ENCODE measurements at regions not wholly inside any gene's neighbourhood (a gene's known extent, or its start where the extent isn't known, plus 50 kb on each side); places are given as distances from the start of the nearest gene placed in this dataset.
"Not testable (repeated sequence)": the region's sequence is repeated elsewhere in the genome, so short reads cannot be mapped to it uniquely, and the experiment has no call there.

DNA sequence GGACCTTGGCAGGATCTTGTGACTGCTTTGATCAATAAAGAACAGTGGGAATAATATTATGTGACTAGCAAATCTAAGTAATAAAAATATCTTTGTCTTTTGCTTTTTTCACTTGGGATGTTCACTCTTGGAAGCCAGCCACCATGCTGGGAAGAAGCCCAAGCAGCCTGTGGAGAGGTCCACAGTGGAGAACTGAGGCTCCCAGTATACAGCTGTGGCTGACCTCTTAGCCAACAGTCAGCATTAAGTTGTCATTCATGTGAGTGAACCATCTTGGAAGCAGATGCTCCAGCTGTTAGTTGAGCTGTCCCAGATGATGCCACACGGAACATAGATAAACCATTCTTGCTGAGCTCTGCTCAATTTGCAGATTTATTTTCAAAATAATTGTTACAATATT lies 160.0 kb downstream of the OSR1 start:
- no peak for DNase-seq

DNA sequence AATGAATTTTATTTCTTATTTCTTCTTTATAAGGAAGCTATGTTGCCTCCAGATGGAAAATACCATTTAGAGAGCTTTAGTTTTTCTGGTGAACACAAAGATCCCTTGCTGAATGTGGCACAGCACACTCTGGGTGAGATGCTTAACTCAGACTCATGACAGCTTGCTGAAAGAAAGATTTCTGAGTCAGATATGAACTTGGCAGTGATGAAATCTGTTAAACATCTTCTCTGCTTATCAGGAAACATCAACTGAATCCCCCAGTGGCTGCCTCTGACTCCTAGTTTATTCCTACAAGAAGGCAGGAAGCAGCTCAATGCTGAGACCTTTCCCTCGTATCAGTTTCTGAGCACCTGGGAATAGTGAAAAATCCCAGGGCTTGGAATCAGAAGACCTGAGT lies 162.8 kb downstream of the OSR1 start:
- DNase-seq: no peak

DNA sequence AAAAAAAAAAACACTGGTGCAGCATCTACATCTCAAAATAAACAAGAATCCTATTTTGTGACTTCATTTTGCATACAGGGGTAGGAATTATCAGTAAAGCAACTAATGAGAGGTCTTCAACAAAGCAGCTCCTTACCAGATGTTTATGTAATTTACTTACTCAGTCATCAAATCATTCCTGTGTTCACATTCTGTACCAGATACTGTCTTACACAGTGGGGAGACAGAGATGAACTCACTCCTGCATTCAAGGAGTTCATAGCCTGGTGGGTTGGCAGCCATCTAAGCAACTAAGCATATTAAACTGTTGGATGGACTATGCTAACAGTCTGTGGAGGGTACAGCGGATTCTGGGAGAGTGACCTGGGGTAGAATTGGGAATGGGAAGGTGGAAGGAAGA lies 169.0 kb downstream of the OSR1 start:
- no peak for DNase-seq

DNA sequence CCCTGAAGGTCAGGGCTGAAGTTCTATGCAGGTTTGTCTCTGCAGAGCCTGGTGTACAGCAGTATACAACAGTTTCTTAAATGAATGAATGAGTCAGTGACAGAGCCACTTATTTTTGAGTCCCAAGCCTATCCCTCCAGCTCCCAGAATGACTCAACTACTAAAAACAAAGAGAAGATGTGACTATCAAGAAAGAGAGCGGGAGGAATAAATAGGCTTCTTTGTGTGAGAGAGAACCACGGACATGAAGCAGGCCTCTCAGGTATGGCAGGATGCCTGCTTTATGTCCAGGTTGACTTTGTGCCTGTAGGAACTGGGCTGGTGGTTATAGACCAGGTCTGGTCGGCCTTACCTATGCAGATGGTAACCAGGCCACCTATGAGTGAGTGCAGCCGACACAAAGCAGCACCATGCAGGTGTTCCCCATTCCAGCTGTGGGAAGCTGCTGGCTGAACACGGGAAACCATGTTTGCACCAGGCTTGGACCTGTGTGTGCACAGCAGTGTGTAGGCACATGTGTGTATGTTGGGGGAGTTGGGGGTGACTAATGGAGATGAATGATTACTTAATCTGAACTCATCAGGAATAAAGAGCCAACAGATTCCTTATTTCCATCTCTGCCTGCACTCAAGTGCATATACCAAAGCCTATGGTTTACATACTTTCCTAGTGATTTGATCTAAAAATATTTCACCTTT lies 171.0 kb downstream of the OSR1 start:
- no peak for DNase-seq

DNA sequence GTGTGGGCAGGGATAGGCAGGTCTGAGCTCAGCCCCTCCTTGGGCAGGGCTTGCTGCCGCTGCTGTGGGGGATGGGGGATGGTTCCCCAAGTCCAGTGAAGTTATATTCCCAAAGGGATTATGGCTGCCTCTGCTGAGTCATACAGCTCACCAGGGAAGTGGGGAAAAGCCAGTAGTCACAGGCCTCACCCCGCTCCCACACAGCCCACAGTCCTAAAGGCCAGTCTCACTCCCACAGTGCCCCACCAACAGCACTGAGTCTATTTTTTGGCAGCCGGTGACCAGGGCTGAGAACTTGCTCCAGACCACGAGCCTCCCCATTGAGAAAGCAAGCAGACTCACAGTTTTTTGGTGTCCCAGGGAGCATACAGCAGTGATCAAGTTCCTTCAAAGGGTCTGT lies 173.3 kb downstream of the OSR1 start:
- no peak for DNase-seq

DNA sequence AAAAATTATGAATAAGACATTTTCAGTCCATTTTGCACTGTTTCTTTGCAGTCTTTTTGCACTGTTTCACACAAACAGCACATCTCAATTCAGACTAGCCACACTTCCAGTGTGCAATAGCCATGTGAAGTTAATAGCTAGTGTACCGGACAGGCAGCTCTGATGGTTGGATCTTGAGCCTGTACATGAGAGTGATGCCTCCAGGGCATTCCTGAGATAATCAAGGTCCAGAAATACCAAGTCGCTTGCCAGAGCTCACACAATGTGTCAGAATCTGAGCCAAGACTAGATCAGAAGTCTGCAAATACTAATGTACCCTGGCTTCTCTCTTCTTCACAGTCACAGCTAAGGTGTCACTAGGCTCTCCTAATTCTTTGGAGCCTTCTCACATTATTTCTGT lies 180.2 kb downstream of the OSR1 start:
- no peak for DNase-seq

DNA sequence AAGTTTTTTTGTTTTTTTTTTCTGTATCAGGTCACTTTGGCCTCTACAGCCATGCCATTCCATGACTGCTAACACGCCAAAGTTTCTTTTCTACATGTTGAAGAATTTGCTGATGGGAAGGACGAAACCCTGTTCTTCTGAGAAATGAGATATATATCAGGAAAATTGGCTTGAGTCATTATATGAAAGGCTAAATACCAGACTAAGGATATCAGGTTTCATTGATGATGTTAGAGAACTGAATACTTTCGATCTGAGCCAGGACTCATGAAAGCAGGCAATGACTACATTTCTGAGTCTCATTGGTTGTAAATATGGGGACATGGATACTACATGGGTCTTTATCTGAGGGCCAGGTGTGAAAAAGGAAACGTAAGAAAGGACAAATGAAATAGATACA lies 181.4 kb downstream of the OSR1 start:
- DNase-seq: no peak

DNA sequence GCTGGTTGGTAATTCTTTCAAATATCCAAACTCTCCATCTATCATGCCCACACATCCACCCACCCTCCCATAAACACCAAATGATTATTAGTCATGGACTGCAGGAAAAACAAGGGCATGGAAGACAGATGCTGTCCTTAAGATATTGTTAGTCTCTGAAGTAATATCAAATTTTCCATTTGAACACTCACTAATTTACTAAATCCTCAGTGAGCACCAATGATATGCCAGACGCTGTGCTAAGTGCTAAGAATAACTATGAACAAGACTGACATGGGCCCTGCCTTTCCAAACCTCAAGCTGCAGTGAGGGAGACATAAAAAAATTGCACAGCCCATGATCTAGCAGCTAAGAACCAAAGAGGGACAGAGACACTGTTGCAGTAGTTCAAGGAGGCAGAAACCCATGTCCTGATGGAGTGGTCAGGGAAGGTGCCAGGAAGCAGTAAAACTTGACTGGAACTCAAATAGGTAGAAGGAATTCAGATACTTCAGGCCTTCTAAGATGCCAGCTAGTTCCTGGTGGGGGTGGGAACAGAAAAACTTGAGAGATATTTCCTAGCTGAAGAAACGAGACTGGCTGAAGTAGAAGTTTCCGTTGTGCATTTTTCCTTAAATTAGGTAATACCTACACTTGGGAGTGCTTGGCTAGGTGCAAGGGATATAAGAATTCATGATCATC lies 182.1 kb downstream of the OSR1 start:
- no peak for DNase-seq

DNA sequence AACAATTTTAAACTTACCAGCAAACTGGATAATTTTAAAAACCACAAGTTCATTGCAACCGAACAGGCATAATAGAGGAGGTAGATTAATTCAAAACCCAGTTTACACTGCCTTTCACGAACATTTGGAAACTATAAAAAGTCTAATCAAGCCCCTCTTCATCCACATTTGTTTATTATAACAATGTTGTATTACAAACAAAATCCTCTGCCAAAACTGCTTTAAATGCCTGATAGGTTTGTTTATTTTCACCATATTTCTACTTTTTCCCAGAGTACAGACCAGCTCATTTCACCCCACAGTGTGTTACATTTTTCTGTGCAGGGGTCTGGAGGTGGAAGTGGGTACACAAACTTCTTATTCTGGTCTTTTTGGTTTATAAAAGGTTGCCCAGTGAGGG lies 184.2 kb downstream of the OSR1 start:
- DNase-seq: no peak

DNA sequence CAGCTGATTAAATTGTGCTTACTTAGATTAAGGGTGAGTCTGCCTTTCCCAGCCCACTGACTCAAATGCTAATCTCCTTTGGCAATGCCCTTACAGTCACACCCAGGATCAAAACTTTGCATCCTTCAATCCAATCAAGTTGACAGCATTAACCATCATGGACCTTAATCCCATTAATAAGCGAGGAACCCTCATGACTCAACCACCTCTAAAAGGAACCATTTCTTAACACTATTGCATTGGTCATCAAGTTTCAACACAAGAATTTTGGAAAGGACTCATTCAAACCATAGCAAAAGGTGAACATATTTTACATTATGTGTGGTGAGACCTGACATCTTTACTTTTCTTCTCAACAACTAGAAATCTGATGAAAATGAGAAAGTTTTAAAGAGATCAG lies 187.0 kb downstream of the OSR1 start:
- no peak for DNase-seq

DNA sequence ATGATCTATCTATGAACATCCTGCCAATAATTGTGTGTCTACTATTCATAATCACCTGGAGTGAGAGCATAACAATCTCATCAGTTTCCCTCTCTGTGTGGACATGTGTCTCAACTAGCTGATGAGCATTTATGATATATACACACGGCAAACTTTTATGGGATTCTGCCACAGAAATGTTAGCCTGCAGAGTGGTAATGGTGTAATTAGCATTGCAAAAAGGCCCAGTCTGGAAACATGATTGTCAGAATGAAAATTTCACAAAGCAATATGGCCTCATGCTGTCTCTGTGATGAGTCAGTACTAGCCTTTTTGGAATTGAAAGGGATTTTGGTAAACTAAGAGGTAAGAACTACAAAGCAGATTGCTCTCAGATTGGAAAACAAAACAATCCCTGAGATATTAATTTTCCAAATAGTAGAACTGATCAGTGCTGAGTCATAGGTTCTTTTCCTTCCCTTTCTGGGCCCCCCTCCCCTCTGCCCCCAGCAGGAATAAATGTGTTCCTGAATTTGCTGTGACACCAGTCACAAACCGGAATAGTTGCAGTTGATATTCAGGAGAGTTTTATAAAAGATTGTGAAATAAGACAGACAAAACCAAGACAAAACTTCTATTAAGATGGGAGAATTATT lies 189.2 kb downstream of the OSR1 start:
- DNase-seq: no peak

DNA sequence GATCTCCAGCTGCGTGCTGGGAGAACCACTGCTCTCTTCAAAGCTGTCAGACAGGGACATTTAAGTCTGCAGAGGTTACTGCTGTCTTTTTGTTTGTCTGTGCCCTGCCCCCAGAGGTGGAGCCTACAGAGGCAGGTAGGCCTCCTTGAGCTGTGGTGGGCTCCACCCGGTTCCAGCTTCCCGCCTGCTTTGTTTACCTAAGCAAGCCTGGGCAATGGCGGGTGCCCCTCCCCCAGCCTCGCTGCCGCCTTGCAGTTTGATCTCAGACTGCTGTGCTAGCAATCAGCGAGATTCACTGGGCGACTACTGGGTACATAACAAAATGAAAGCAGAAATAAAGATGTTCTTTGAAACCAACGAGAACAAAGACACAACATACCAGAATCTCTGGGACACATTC lies 194.3 kb downstream of the OSR1 start:
- DNase-seq: not testable (repeated sequence)

DNA sequence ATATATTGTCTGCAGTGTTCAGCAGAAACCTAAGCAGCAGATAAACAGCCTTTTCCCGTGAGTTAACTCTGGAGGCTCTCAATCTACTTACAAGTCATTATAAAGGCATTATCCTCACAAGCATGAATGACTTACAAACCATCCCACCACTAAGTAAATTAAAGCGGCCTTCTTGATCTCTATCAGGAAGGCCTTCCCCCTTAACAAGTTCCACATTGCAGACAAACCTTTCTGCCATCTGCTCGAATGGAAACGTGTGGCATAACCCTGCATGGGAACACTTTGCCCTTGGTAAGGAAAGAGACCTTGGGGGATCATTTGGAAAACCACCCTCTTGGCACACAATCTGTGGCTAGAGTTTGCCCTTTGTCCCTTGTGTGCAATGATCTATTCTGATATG lies 199.5 kb downstream of the OSR1 start:
- no peak for DNase-seq

DNA sequence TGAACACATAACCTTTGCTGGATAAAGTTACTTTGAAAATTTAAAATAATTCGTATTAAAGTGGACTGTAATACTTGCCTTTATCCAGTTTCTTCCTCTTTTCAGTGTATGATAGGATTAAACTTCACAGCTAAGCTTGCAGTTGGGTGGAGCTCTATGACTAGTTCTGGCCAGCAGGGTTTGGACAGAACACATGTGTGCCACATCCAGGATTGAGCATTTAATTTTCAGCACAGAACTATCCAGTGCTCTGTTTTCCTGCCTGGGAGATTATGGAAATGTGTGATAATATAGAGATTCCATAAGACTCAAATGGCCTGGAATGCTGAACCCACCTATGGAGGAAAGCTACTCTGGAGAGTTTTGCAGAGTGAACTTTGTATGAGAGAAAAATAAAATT lies 200.2 kb downstream of the OSR1 start:
- DNase-seq: no peak

DNA sequence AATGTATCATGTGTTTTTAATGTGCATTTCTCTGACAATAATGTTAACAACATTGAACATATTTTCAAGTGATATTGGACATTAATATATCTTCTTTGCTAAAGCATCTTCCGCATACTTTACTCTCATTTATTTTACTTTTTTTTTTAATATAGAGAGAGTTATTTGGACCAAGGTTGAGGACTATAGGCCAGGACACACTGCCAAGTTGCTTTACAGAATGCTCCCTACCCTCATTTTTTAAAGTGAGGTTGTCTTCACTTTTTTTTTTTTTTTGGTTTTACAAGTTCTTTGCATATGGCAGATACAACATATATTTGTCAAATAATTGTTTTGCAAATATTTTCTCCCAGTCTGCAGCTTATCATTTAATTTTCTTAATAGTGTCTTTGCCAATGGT lies 201.8 kb downstream of the OSR1 start:
- DNase-seq: no peak

DNA sequence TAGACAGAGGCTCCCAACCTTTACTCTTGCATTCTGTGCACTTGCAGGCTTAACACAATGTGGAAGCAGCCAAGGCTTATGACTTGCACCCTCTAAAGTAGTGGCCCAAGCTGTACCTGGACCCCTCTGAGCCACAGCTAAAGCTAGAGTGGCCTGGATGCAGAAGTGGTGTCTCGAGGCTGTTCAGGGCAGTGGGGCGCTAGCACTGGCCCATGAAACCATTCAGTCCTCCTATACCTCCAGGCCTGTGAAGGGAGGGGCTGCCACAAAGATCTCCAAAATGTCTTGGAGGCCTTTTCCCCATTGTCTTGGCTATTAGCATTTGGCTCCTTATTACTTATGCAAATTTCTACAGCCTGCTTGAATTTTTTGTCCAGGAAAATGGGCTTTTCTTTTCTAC lies 207.7 kb downstream of the OSR1 start:
- no peak for DNase-seq

DNA sequence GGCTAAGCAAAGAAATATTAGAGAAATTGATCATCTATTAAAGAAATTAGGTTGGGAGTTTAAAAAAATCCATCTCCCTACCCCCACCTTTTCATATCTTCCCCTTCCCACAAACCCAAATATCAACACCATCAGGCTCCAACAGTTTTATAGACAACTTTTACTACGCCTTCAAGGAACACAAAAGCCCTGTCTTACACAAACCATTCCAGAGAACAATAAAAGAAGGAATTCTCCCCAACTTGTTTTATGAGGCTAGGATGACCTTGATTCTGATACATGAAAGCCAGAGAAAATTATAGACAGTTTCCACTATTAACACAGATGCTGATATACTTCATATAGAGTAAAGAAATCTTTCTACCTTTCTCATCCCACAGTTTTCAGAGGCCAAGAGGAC lies 211.6 kb downstream of the OSR1 start:
- no peak for DNase-seq

DNA sequence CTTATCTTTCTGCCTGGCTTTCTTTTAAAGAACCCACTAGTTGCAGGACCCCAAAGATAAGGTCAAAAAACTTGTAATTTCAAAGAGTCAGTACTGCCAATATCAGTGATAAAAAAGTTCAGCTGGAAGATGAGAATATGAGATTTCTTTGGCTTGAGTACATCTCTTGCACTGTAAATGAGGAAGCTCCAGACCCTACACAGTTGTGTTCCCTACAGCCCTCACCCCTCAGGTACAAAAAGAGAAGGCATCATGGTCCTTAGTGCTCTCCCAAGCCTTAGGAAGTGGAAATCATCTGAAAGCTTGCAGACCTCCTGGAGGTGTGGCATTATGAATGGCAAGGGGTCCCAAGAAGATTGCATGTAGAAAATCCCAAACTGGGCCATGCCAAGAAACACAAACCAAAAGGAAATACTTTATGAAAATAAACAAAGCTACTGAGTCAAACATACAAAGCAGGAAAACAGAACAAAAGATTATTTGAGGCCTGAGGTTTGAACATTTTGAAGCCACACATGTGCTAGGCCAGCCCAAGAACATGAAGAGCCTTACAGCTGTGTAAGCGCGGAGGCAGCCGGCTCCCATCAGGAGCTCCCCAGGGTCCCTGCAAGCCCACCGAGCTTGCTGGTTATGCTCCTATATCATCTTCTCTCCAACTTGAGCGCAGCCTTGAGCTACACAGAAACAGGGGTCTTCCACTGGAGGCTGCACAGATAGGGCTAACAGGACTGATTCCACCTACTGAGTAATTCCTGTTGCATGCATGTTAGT lies 217.0 kb downstream of the OSR1 start:
- no peak for DNase-seq

DNA sequence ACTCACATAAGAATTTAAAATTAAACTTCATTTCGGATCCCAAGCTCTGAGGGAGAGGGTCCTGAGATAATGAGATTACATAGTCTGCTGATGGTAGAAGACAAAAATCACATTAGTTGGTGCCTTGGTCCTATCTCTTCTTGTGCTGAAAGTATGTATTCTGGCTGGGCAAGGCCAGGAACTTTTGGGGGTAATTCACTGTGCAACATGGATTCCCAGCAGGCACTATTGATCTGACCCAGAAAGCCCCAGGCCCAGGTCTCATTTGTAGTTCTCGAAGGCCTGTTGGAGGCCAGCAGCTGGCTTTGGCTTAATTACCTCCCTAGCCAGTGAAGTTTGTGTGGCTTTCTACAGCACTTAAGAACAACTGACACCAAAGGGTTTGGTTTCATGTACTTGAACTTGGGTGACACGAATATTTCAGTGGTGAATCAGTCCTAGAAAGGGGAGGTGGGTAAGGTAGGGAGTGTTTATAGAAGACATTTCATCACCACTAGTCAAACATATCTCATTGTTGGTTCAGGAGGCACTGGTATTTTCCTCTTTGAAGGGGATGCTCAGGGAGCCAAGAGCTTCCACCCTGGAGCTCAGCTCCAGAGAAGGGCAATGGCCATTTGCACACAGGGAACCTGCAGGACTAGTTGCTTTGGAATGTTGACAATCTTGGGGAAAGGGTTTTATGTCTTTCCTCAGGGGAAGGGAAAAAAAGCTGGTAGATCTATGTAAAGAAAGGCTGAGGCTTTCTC lies 217.8 kb downstream of the OSR1 start:
- DNase-seq: no peak

DNA sequence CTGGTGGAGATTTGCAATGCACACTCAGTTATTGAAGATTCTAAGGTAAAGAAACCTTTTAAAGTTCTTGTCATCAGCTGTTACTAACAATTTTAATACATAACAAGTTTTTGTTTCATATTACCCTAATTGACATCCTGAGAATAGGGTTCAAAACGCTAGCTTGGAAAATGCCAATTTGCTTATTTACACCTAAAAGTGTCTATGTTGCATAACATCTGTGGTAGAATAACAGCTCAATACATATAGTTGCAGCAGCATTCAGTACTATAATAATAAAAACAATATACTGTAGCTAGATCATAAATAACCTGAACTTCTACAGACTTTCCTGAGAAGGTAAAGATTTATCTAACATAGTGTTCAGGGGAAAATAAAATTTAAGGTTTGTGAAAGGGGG lies 219.0 kb downstream of the OSR1 start:
- no peak for DNase-seq

DNA sequence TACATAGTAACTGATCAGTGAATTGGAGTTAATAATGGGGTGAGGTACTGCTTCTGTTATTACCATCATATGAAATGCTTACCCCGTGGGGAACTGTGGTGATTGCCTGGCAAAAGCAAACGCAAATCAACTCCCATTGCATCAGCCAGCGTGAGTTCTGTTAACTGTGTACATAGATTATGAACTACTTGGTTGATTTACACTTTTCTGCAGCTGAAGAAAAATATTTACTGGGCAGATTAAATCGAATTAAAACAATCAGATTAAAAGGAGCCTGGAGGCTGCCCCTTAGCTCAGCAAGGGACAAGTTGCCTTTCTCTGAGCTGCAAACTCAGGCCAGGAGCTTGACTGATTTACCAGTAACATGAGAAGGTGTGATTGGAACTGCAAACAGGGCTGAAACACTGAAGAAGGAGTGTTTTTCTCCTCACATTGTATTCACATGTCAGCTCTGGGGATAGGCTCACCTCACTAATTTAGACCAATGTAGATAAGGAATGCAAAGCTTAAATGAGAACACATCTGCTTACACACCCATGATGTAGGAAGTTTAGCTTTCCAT lies 220.1 kb downstream of the OSR1 start:
- DNase-seq: no peak

DNA sequence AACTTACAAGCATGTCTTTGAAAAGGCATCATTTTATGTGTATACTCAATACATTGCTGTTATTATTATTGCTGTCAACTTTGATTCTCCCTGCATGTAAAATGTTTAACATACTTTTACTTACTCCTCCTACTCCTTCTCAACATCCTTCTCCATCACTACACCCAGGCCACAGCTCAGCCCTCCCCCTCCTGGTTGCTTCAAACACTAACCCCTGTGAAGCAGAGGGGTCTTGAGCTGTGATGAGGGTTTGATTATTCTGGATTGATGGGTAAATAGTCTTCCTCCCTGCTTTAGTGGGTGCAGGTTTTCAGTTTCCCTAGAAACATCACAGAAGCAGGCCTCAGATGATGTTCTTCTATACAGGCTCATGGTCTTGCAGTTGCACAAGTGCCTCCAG lies 221.0 kb downstream of the OSR1 start:
- no peak for DNase-seq

DNA sequence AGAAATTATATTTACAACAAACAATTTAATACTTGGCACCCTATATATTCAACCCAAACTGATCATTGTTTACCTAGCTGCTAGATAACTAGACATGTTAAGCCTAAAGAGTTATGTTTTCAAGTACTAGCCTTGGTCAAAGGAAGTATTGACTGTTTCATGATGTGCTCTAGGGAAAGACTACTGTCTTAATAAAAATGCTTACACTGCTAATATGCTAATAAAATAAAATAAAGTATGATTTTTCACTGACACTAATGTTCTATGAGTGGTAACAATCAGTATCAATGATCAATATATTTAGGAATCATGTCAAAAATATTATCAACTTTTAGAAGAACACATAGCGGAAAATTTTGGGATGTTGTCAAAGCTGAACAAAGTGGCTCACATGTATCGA lies 225.5 kb downstream of the OSR1 start:
- DNase-seq: no peak

Data from CD4-positive, alpha-beta T cell treated with Interleukin-12 subunit alpha and Interleukin-12 subunit beta, for 1 hour (primary cell).